Caco-2 (cell line): ENCODE measurements at regions not wholly inside any gene's neighbourhood (a gene's known extent, or its start where the extent isn't known, plus 50 kb on each side); places are given as distances from the start of the nearest gene placed in this dataset.

Experiments
- BruUV-seq: library from RNA; stranded (reverse); fragments of 400-500 nt; replicated peaks from 2 replicates; lab custom pipeline; 2021; lab: Mats Ljungman, UMichigan
- CTCF ChIA-PET: fragments of 300-600 bp; sonication (Branson Sonifier 250); formaldehyde crosslinking; loops from one replicate; lab custom pipeline; 2022; ENCODE audit warnings: antibody characterized with exemption; lab: Charles Lee
- POLR2A ChIA-PET: fragments of 300-600 bp; sonication (Branson Sonifier 250); formaldehyde crosslinking; loops from one replicate; lab custom pipeline; 2022; ENCODE audit warnings: antibody characterized with exemption; lab: Charles Lee
- DNase-seq, 2 experiments: peaks; one replicate each; pipeline versions ENCODE4 v3.0.0 to v3.0.0-alpha.2; 2020 to 2022
- H3K27me3 ChIP-seq: replicated peaks from 2 replicates; pipeline ENCODE4 v1.6.0; 2011; ENCODE audit warnings: low read length; ENCODE audit not compliant: control insufficient read depth, insufficient read depth
- H3K36me3 ChIP-seq: 2 replicates; pipeline ENCODE4 v1.5.1; 2011; ENCODE audit warnings: low read length; ENCODE audit not compliant: control insufficient read depth, insufficient read depth
- H3K4me1 ChIP-seq: fragments of 250-450 bp; sonication (Bioruptor Pico); 2 replicates; pipeline ENCODE4 v1.5.1; 2020; ENCODE audit warnings: mild to moderate bottlenecking
- H3K4me3 ChIP-seq: 2 replicates; pipeline ENCODE4 v1.5.1; 2011; ENCODE audit warnings: low read depth, mild to moderate bottlenecking, control low read depth, low read length
- H3K9me3 ChIP-seq: fragments of 250-450 bp; sonication (Bioruptor Pico); 2 replicates; pipeline ENCODE4 v1.5.1; 2020; ENCODE audit warnings: mild to moderate bottlenecking, moderate library complexity
- H3K27ac Mint-ChIP-seq: one replicate; pipeline ENCODE4 v1.8.0; 2022; ENCODE audit warnings: mixed read lengths; ENCODE audit not compliant: unreplicated experiment
- H3K27me3 Mint-ChIP-seq: one replicate; pipeline ENCODE4 v1.8.0; 2022; ENCODE audit warnings: mixed read lengths; ENCODE audit not compliant: insufficient read depth, unreplicated experiment
- H3K36me3 Mint-ChIP-seq: one replicate; pipeline ENCODE4 v1.8.0; 2022; ENCODE audit warnings: mild to moderate bottlenecking, mixed read lengths; ENCODE audit not compliant: insufficient read depth, unreplicated experiment
- H3K4me1 Mint-ChIP-seq: one replicate; pipeline ENCODE4 v1.8.0; 2022; ENCODE audit warnings: low read depth, mixed read lengths; ENCODE audit not compliant: unreplicated experiment
- H3K4me3 Mint-ChIP-seq: one replicate; pipeline ENCODE4 v1.8.0; 2022; ENCODE audit warnings: mild to moderate bottlenecking, moderate library complexity, mixed read lengths; ENCODE audit not compliant: unreplicated experiment
- H3K9me3 Mint-ChIP-seq: one replicate; pipeline ENCODE4 v1.8.0; 2022; ENCODE audit warnings: mixed read lengths; ENCODE audit not compliant: unreplicated experiment
- CTCF ChIP-seq, 2 experiments: fragments of 200-600 bp in 1 of 2; IDR thresholded peaks; 1 replicate in 1 of 2; 2 replicates in 1 of 2; pipeline versions ENCODE4 v1.5.1 to v1.8.0; 2011 to 2022; ENCODE audit warnings: antibody characterized with exemption in 1 of 2, control low read depth in 1 of 2, inconsistent platforms in 1 of 2, low read depth in 1 of 2, low read length in 1 of 2, mild to moderate bottlenecking in 1 of 2, moderate library complexity in 1 of 2; ENCODE audit not compliant: insufficient read depth in 1 of 2, severe bottlenecking in 1 of 2, unreplicated experiment in 1 of 2
- intact Hi-C: fragments of 100-400 bp; cut with micrococcal nuclease; formaldehyde crosslinking; loops from one replicate; pipeline ENCODE4 v1.10.0; 2022; ENCODE audit not compliant: unreplicated experiment

GRCh38 chr16:59558679-59559078 lies 824.6 kb upstream of the GOT2 start:
- TF ChIP-seq CTCF (IDR thresholded peaks at IDR 0.05; ENCODE audit: insufficient read depth in 1 of 2, low read depth in 1 of 2, low read length in 1 of 2, severe bottlenecking in 1 of 2, unreplicated experiment in 1 of 2), result no peak
- H3K36me3 Mint-ChIP-seq, result no peaks in the 10 kb centered on the region
- Histone ChIP-seq H3K9me3 (no peaks in the 10 kb centered on the region), H3K27me3 (no peaks in the 10 kb centered on the region), H3K4me1 (no peaks in the 10 kb centered on the region), H3K36me3 (no peaks in the 10 kb centered on the region), H3K4me3 (no peak overlapping the region)
- no peak overlapping the region for H3K27ac Mint-ChIP-seq
- no peak overlapping the region for H3K4me3 Mint-ChIP-seq
- DNase-seq, result no peak
- POLR2A ChIA-PET, result no interaction called here
- no peaks in the 10 kb centered on the region for H3K9me3 Mint-ChIP-seq
- intact Hi-C loops, result no loop called here
- no peaks in the 10 kb centered on the region for H3K4me1 Mint-ChIP-seq
- BruUV-seq, result no TSS peak
- H3K27me3 Mint-ChIP-seq, result peaks cover 3% of the 10 kb centered on the region
- CTCF ChIA-PET, result no interaction called here

GRCh38 chr16:59552164-59552563 lies 818.0 kb upstream of the GOT2 start:
- H3K9me3 ChIP-seq, result 0 out of 2 replicates have a peak, but pooled peaks cover 4% of the 10 kb centered on the region
- no peaks in the 10 kb centered on the region for H3K36me3 ChIP-seq
- DNase-seq, result no peak
- Mint-ChIP-seq H3K27ac (no peak overlapping the region), H3K27me3 (peaks cover 6% of the 10 kb centered on the region), H3K9me3 (no peaks in the 10 kb centered on the region), H3K4me1 (no peaks in the 10 kb centered on the region), H3K36me3 (no peaks in the 10 kb centered on the region), H3K4me3 (no peak overlapping the region)
- intact Hi-C loops, result no loop called here
- TF ChIP-seq CTCF (IDR thresholded peaks at IDR 0.05; ENCODE audit: insufficient read depth in 1 of 2, low read depth in 1 of 2, low read length in 1 of 2, severe bottlenecking in 1 of 2, unreplicated experiment in 1 of 2), result no peak
- H3K27me3 ChIP-seq, result no peaks in the 10 kb centered on the region
- ChIA-PET CTCF (no interaction called here), POLR2A (no interaction called here)
- H3K4me3 ChIP-seq, result no peak overlapping the region
- H3K4me1 ChIP-seq, result no peaks in the 10 kb centered on the region
- no TSS peak for BruUV-seq

- no peak overlapping the region for H3K4me3 ChIP-seq
- H3K27ac Mint-ChIP-seq, result no peak overlapping the region
- H3K9me3 Mint-ChIP-seq, result no peaks in the 10 kb centered on the region
- peaks cover 9% of the 10 kb centered on the region for H3K27me3 Mint-ChIP-seq
- no peak for DNase-seq
- no TSS peak for BruUV-seq
- no peaks in the 10 kb centered on the region for H3K36me3 Mint-ChIP-seq
- H3K4me1 ChIP-seq, result no peaks in the 10 kb centered on the region
- H3K4me1 Mint-ChIP-seq, result no peaks in the 10 kb centered on the region
- no peak for TF ChIP-seq CTCF (IDR thresholded peaks at IDR 0.05; ENCODE audit: insufficient read depth in 1 of 2, low read depth in 1 of 2, low read length in 1 of 2, severe bottlenecking in 1 of 2, unreplicated experiment in 1 of 2)
- no peaks in the 10 kb centered on the region for H3K27me3 ChIP-seq
- intact Hi-C loops, result no loop called here
- 0 out of 2 replicates have a peak, but pooled peaks cover under 1% of the 10 kb centered on the region for H3K9me3 ChIP-seq
- ChIA-PET POLR2A (no interaction called here), CTCF (no interaction called here)
- no peaks in the 10 kb centered on the region for H3K36me3 ChIP-seq
- H3K4me3 Mint-ChIP-seq, result no peak overlapping the region
Observed at GRCh38 chr16:59545721-59546120, 811.6 kb upstream of the GOT2 start.
